HG02571 (cell line): ENCODE measurements at regions not wholly inside any gene's neighbourhood (a gene's known extent, or its start where the extent isn't known, plus 50 kb on each side); places are given as distances from the start of the nearest gene placed in this dataset.

Source experiments
- ATAC-seq: cut with Tn5 transposase; IDR thresholded peaks from one replicate; pipeline ENCODE4 v1.9.1; 2021; ENCODE audit warnings: mild to moderate bottlenecking, moderate library complexity; ENCODE audit not compliant: unreplicated experiment

GRCh38 chr2:129847043-129847442 lies 132.4 kb upstream of the RAB6C start:
- no peak for ATAC-seq

GRCh38 chr2:129849559-129850160 lies 129.8 kb upstream of the RAB6C start:
- peak; percentile 63 for ATAC-seq

- ATAC-seq, result no peak
Observed at GRCh38 chr2:129857200-129857599, 122.3 kb upstream of the RAB6C start.

GRCh38 chr2:129859175-129859574 lies 120.3 kb upstream of the RAB6C start:
- no peak for ATAC-seq

GRCh38 chr2:129860088-129860487 lies 119.4 kb upstream of the RAB6C start:
- no peak for ATAC-seq

GRCh38 chr2:129861666-129862288 lies 117.7 kb upstream of the RAB6C start:
- no peak for ATAC-seq

- ATAC-seq, result no peak
Observed at GRCh38 chr2:129862668-129863067, 116.8 kb upstream of the RAB6C start.

- no peak for ATAC-seq
Observed at GRCh38 chr2:129863350-129863749, 116.1 kb upstream of the RAB6C start.

GRCh38 chr2:129864719-129865118 lies 114.7 kb upstream of the RAB6C start:
- no peak for ATAC-seq

- no peak for ATAC-seq
Observed at GRCh38 chr2:129865976-129866375, 113.5 kb upstream of the RAB6C start.

- no peak for ATAC-seq
Observed at GRCh38 chr2:129866391-129866790, 113.1 kb upstream of the RAB6C start.

GRCh38 chr2:129868151-129868550 lies 111.3 kb upstream of the RAB6C start:
- no peak for ATAC-seq

GRCh38 chr2:129870685-129871241 lies 108.7 kb upstream of the RAB6C start:
- ATAC-seq, result no peak

GRCh38 chr2:129872446-129872845 lies 107.0 kb upstream of the RAB6C start:
- ATAC-seq, result no peak

GRCh38 chr2:129876541-129876940 lies 102.9 kb upstream of the RAB6C start:
- no peak for ATAC-seq

- ATAC-seq, result peak; percentile 76
Observed at GRCh38 chr2:129877289-129877741, 102.2 kb upstream of the RAB6C start.

- no peak for ATAC-seq
Observed at GRCh38 chr2:129877795-129878775, 101.4 kb upstream of the RAB6C start.

- ATAC-seq, result no peak
Observed at GRCh38 chr2:129879614-129880180, 99.8 kb upstream of the RAB6C start.

- no peak for ATAC-seq
Observed at GRCh38 chr2:129880309-129880708, 99.2 kb upstream of the RAB6C start.

- ATAC-seq, result no peak
Observed at GRCh38 chr2:129880971-129881370, 98.5 kb upstream of the RAB6C start.

- ATAC-seq, result no peak
Observed at GRCh38 chr2:129881786-129882396, 97.6 kb upstream of the RAB6C start.
